ENCODE measurements at regions not wholly inside any gene's neighbourhood (a gene's known extent, or its start where the extent isn't known, plus 50 kb on each side); places are given as distances from the start of the nearest gene placed in this dataset.

GRCh38 chr19:29056535-29056934, 156.4 kb downstream of the UQCRFS1 start:
- no peaks in the 10 kb centered on the region for H3K79me2 ChIP-seq (ENCODE audit: insufficient read depth, low read length)
- no peaks in the 10 kb centered on the region for H3K9me2 ChIP-seq (replicated peaks; ENCODE audit: low read depth, low read length)
- no peaks in the 10 kb centered on the region for H3K36me3 ChIP-seq (ENCODE audit: insufficient read depth, low read length)
- no peak overlapping the region for H3K9ac ChIP-seq (ENCODE audit: low read depth, low read length, poor library complexity, severe bottlenecking)
- no peak overlapping the region for H2AFZ ChIP-seq (ENCODE audit: low read length)
- H3K9me3 ChIP-seq (ENCODE audit: insufficient read depth, low read depth, low read length): peaks cover 7% of the 10 kb centered on the region; the same call in 1 of the 2 replicates
- no peak overlapping the region for H3K4me2 ChIP-seq (ENCODE audit: low read depth, low read length, poor library complexity, severe bottlenecking)
- H3F3A ChIP-seq (ENCODE audit: low read depth): no peaks in the 10 kb centered on the region
- no peaks in the 10 kb centered on the region for H4K20me1 ChIP-seq (ENCODE audit: insufficient read depth, low read length, poor library complexity, severe bottlenecking)
- no peaks in the 10 kb centered on the region for H3K4me1 ChIP-seq (ENCODE audit: insufficient read depth, low read length, poor library complexity, severe bottlenecking)
- no peaks in the 10 kb centered on the region for H3K27me3 ChIP-seq (ENCODE audit: insufficient read depth, low read length, poor library complexity, severe bottlenecking)
- TF ChIP-seq EZH2phosphoT487 (IDR thresholded peaks at IDR 0.05; ENCODE audit: borderline replicate concordance) (no peak), CTCF (conservative IDR thresholded peaks at IDR 0.05; ENCODE audit: low read length) (no peak)
- H3K4me3 ChIP-seq (ENCODE audit: low read length, poor library complexity, severe bottlenecking): no peak overlapping the region

DNA sequence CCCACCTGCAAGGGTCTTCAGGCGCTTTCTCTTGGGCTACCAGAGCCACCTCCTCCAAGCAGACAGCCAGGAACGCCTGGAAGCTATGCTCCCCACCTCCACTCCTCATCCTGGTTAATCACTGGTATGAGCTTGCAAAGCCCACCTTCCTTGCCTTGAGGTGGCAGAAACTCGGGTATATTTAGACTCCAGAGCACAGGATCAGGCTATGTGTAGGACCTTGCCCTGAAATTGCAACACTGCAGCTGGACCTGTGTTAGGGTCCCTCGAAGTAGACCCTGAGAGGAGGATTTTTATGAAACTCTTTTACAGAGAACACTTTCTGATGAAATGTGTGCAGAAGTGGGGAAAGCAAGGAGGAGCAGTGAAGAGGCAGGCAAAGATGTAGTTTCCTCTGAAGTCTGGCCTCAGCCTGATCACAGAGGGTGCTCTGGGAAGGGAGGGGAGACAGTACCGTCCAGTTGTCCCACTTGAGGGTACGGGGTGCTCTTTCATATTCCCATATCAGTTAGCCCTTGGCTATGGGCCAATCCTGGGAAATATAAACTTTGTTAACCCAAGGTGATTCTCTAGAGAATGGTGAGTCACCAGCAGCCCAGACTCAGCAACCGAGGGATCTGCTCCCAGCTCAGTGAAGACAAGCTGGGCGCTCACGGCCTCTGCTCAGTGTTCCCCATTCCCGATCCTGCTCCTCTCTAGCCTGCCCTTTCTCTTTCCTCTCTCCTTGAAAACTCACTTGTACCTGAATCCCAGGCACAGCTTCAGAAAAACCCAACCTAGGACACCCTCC, 157.9 kb downstream of the UQCRFS1 start:
- Histone ChIP-seq H3F3A (ENCODE audit: low read depth) (no peaks in the 10 kb centered on the region), H3K27me3 (ENCODE audit: insufficient read depth, low read length, poor library complexity, severe bottlenecking) (no peaks in the 10 kb centered on the region), H3K9me3 (ENCODE audit: insufficient read depth, low read depth, low read length) (peaks cover 8% of the 10 kb centered on the region; the same call in 1 of the 2 replicates), H3K79me2 (ENCODE audit: insufficient read depth, low read length) (no peaks in the 10 kb centered on the region), H2AFZ (ENCODE audit: low read length) (no peak overlapping the region), H3K9me2 (replicated peaks; ENCODE audit: low read depth, low read length) (no peaks in the 10 kb centered on the region), H3K4me2 (ENCODE audit: low read depth, low read length, poor library complexity, severe bottlenecking) (no peak overlapping the region), H3K4me1 (ENCODE audit: insufficient read depth, low read length, poor library complexity, severe bottlenecking) (no peaks in the 10 kb centered on the region), H4K20me1 (ENCODE audit: insufficient read depth, low read length, poor library complexity, severe bottlenecking) (no peaks in the 10 kb centered on the region), H3K36me3 (ENCODE audit: insufficient read depth, low read length) (no peaks in the 10 kb centered on the region), H3K4me3 (ENCODE audit: low read length, poor library complexity, severe bottlenecking) (no peak overlapping the region), H3K9ac (ENCODE audit: low read depth, low read length, poor library complexity, severe bottlenecking) (no peak overlapping the region)
- TF ChIP-seq EZH2phosphoT487 (IDR thresholded peaks at IDR 0.05; ENCODE audit: borderline replicate concordance): no peak
- no peak for TF ChIP-seq CTCF (conservative IDR thresholded peaks at IDR 0.05; ENCODE audit: low read length)

GRCh38 chr19:29048873-29049272, 164.1 kb downstream of the UQCRFS1 start:
- H3K4me2 ChIP-seq (ENCODE audit: low read depth, low read length, poor library complexity, severe bottlenecking): no peak overlapping the region
- H3K9ac ChIP-seq (ENCODE audit: low read depth, low read length, poor library complexity, severe bottlenecking): no peak overlapping the region
- no peaks in the 10 kb centered on the region for H3K79me2 ChIP-seq (ENCODE audit: insufficient read depth, low read length)
- no peaks in the 10 kb centered on the region for H3F3A ChIP-seq (ENCODE audit: low read depth)
- no peak overlapping the region for H2AFZ ChIP-seq (ENCODE audit: low read length)
- H4K20me1 ChIP-seq (ENCODE audit: insufficient read depth, low read length, poor library complexity, severe bottlenecking): no peaks in the 10 kb centered on the region
- TF ChIP-seq CTCF (conservative IDR thresholded peaks at IDR 0.05; ENCODE audit: low read length) (no peak), EZH2phosphoT487 (IDR thresholded peaks at IDR 0.05; ENCODE audit: borderline replicate concordance) (no peak)
- H3K4me3 ChIP-seq (ENCODE audit: low read length, poor library complexity, severe bottlenecking): no peak overlapping the region
- peaks cover 27% of the 10 kb centered on the region; the same call in 1 of the 2 replicates for H3K9me3 ChIP-seq (ENCODE audit: insufficient read depth, low read depth, low read length)
- no peaks in the 10 kb centered on the region for H3K9me2 ChIP-seq (replicated peaks; ENCODE audit: low read depth, low read length)
- H3K4me1 ChIP-seq (ENCODE audit: insufficient read depth, low read length, poor library complexity, severe bottlenecking): no peaks in the 10 kb centered on the region
- no peaks in the 10 kb centered on the region for H3K27me3 ChIP-seq (ENCODE audit: insufficient read depth, low read length, poor library complexity, severe bottlenecking)
- H3K36me3 ChIP-seq (ENCODE audit: insufficient read depth, low read length): no peaks in the 10 kb centered on the region

Measured in Loucy (cell line).